Stimulated activated CD4-positive, alpha-beta T cell treated with anti-CD3 and anti-CD28 coated beads, Interleukin-1b, Interleukin-23, amount 100 ng/mL, for 24 hours (primary cell): ENCODE measurements at regions not wholly inside any gene's neighbourhood (a gene's known extent, or its start where the extent isn't known, plus 50 kb on each side); places are given as distances from the start of the nearest gene placed in this dataset.
"Not testable (repeated sequence)": the region's sequence is repeated elsewhere in the genome, so short reads cannot be mapped to it uniquely, and the experiment has no call there.

ENCODE experiments used
- DNase-seq, 4 experiments: peaks; one replicate each; pipeline ENCODE4 v3.0.0-alpha.2; 2020; ENCODE audit warnings: low read depth in 4 of 4, low spot score in 1 of 4

GRCh38 chr16:9338068-9338467 lies 246.6 kb downstream of the HAPSTR1 start:
- no peak for DNase-seq

GRCh38 chr16:9338510-9338909 lies 247.1 kb downstream of the HAPSTR1 start:
- no peak for DNase-seq

- DNase-seq, result no peak
Measured at GRCh38 chr16:9340526-9341256, 249.2 kb downstream of the HAPSTR1 start.

GRCh38 chr16:9343276-9343675 lies 251.8 kb downstream of the HAPSTR1 start:
- no peak for DNase-seq

GRCh38 chr16:9344508-9344907 lies 253.1 kb downstream of the HAPSTR1 start:
- DNase-seq, result no peak

- no peak for DNase-seq
Measured at GRCh38 chr16:9345046-9345445, 253.6 kb downstream of the HAPSTR1 start.

GRCh38 chr16:9345880-9346279 lies 254.4 kb downstream of the HAPSTR1 start:
- DNase-seq, result no peak

- no peak for DNase-seq
Measured at GRCh38 chr16:9348912-9349311, 257.5 kb downstream of the HAPSTR1 start.

- not testable (repeated sequence) for DNase-seq
Measured at GRCh38 chr16:9349373-9349960, 258.0 kb downstream of the HAPSTR1 start.

- not testable (repeated sequence) for DNase-seq
Measured at GRCh38 chr16:9350119-9350799, 258.8 kb downstream of the HAPSTR1 start.

GRCh38 chr16:9351440-9351839 lies 260.0 kb downstream of the HAPSTR1 start:
- no peak for DNase-seq

GRCh38 chr16:9351841-9352434 lies 260.5 kb downstream of the HAPSTR1 start:
- DNase-seq, result no peak

GRCh38 chr16:9357829-9358228 lies 266.4 kb downstream of the HAPSTR1 start:
- DNase-seq, result no peak

GRCh38 chr16:9360075-9360474 lies 268.6 kb downstream of the HAPSTR1 start:
- DNase-seq, result no peak

- DNase-seq, result no peak
Measured at GRCh38 chr16:9362050-9362449, 270.6 kb downstream of the HAPSTR1 start.

GRCh38 chr16:9362604-9363003 lies 271.2 kb downstream of the HAPSTR1 start:
- DNase-seq, result no peak

GRCh38 chr16:9363520-9363919 lies 272.1 kb downstream of the HAPSTR1 start:
- DNase-seq, result no peak

GRCh38 chr16:9364721-9365369 lies 273.4 kb downstream of the HAPSTR1 start:
- DNase-seq, result no peak

- no peak for DNase-seq
Measured at GRCh38 chr16:9365370-9365728, 273.9 kb downstream of the HAPSTR1 start.

- DNase-seq, result no peak
Measured at GRCh38 chr16:9366048-9366969, 274.9 kb downstream of the HAPSTR1 start.
